ENCODE measurements at regions not wholly inside any gene's neighbourhood (a gene's known extent, or its start where the extent isn't known, plus 50 kb on each side); places are given as distances from the start of the nearest gene placed in this dataset.
"Not testable (repeated sequence)": the region's sequence is repeated elsewhere in the genome, so short reads cannot be mapped to it uniquely, and the experiment has no call there.

- no peak for DNase-seq
These were observed 399.3 kb upstream of the PRKCQ start for GRCh38 chr10:6979371-6979770.

GRCh38 chr10:6978187-6978627 is 398.1 kb upstream of the PRKCQ start:
- DNase-seq = no peak

GRCh38 chr10:6977398-6978186 is 397.5 kb upstream of the PRKCQ start:
- no peak for DNase-seq

- DNase-seq = no peak
These were observed 393.8 kb upstream of the PRKCQ start for GRCh38 chr10:6973899-6974298.

- DNase-seq = no peak
These were observed 392.1 kb upstream of the PRKCQ start for GRCh38 chr10:6972226-6972625.

- DNase-seq = no peak
These were observed 389.6 kb upstream of the PRKCQ start for GRCh38 chr10:6969659-6970058.

- DNase-seq = no peak
These were observed 384.5 kb upstream of the PRKCQ start for GRCh38 chr10:6964543-6964942.

- DNase-seq = no peak
These were observed 382.5 kb upstream of the PRKCQ start for GRCh38 chr10:6962576-6962975.

- no peak for DNase-seq
These were observed 378.6 kb upstream of the PRKCQ start for GRCh38 chr10:6958711-6959110.

- no peak for DNase-seq
These were observed 378.2 kb upstream of the PRKCQ start for GRCh38 chr10:6958254-6958653.

- DNase-seq = no peak
These were observed 377.8 kb upstream of the PRKCQ start for GRCh38 chr10:6957851-6958250.

- DNase-seq = no peak
These were observed 376.5 kb upstream of the PRKCQ start for GRCh38 chr10:6956562-6956961.

GRCh38 chr10:6953271-6953801 is 373.3 kb upstream of the PRKCQ start:
- DNase-seq = no peak

GRCh38 chr10:6951732-6952131 is 371.7 kb upstream of the PRKCQ start:
- no peak for DNase-seq

GRCh38 chr10:6950133-6950532 is 370.1 kb upstream of the PRKCQ start:
- no peak for DNase-seq

- DNase-seq = no peak
These were observed 364.4 kb upstream of the PRKCQ start for GRCh38 chr10:6944436-6944835.

- no peak for DNase-seq
These were observed 358.3 kb upstream of the PRKCQ start for GRCh38 chr10:6938384-6938783.

GRCh38 chr10:6936931-6937330 is 356.9 kb upstream of the PRKCQ start:
- DNase-seq = no peak

- DNase-seq = no peak
These were observed 349.2 kb upstream of the PRKCQ start for GRCh38 chr10:6929148-6929830.

- DNase-seq = no peak
These were observed 348.5 kb upstream of the PRKCQ start for GRCh38 chr10:6928586-6928985.

GRCh38 chr10:6926971-6927370 is 346.9 kb upstream of the PRKCQ start:
- DNase-seq = no peak

GRCh38 chr10:6925146-6925545 is 345.1 kb upstream of the PRKCQ start:
- no peak for DNase-seq

- no peak for DNase-seq
These were observed 344.1 kb upstream of the PRKCQ start for GRCh38 chr10:6924166-6924565.

GRCh38 chr10:6921026-6921425 is 340.9 kb upstream of the PRKCQ start:
- DNase-seq = not testable (repeated sequence)

Measured in stimulated activated CD4-positive, alpha-beta T cell treated with anti-CD3 and anti-CD28 coated beads, Interleukin-4, amount 100 ng/mL, for 1 hour (primary cell).